ENCODE measurements at regions not wholly inside any gene's neighbourhood (a gene's known extent, or its start where the extent isn't known, plus 50 kb on each side); places are given as distances from the start of the nearest gene placed in this dataset.

- ChIA-PET CTCF (ENCODE audit: low intra/inter-chr PET ratio, low total read pairs) (no interaction called here), POLR2A (no interaction called here)
- DNase-seq (ENCODE audit: low spot score) = no peak
- Histone ChIP-seq H2AFZ (ENCODE audit: low read length) (no peak overlapping the region), H3K27ac (ENCODE audit: extremely low read length, insufficient read depth, low read length) (no peak overlapping the region), H4K20me1 (ENCODE audit: insufficient read depth, low read length) (no peaks in the 10 kb centered on the region), H3K4me1 (ENCODE audit: insufficient read depth, low read length) (peaks cover 27% of the 10 kb centered on the region), H3K9ac (ENCODE audit: insufficient read depth, low read depth, low read length) (no peak overlapping the region), H3K9me3 (ENCODE audit: low read length) (no peaks in the 10 kb centered on the region), H3K27me3 (ENCODE audit: control insufficient read depth in 1 of 2, insufficient read depth in 2 of 2, low read length in 2 of 2) (no peaks in the 10 kb centered on the region), H3K79me2 (ENCODE audit: insufficient read depth, low read length) (no peaks in the 10 kb centered on the region), H3K4me3 (replicated peaks in 1 of 3; ENCODE audit: insufficient read depth in 1 of 3, low read depth in 2 of 3, low read length in 3 of 3) (no peak overlapping the region), H3K36me3 (replicated peaks in 1 of 2; ENCODE audit: control insufficient read depth in 1 of 2, insufficient read depth in 2 of 2, low read length in 2 of 2) (no peaks in the 10 kb centered on the region), H3K4me2 (ENCODE audit: low read depth, low read length) (no peak overlapping the region)
- TF ChIP-seq ZNF343 (CRISPR knock-in tag; IDR thresholded peaks at IDR 0.05) (no peak), ZNF567 (CRISPR knock-in tag; IDR thresholded peaks at IDR 0.05; ENCODE audit: borderline replicate concordance) (no peak), KAT2B (IDR thresholded peaks at IDR 0.05; ENCODE audit: borderline replicate concordance, low read depth, low read length) (no peak), MXD1 (CRISPR knock-in tag; IDR thresholded peaks at IDR 0.05) (no peak), FOXA1 (IDR thresholded peaks at IDR 0.05) (no peak), FOXA1 (CRISPR knock-in tag; IDR thresholded peaks at IDR 0.05) (no peak), ZKSCAN1 (IDR thresholded peaks at IDR 0.05; ENCODE audit: low read length) (no peak), RFX3 (CRISPR knock-in tag; IDR thresholded peaks at IDR 0.05) (no peak), SYNCRIP (IDR thresholded peaks at IDR 0.05; ENCODE audit: insufficient read depth, low read depth, low read length) (no peak), HOXA5 (CRISPR knock-in tag; IDR thresholded peaks at IDR 0.05) (no peak), SNAPC2 (CRISPR knock-in tag; IDR thresholded peaks at IDR 0.05) (no peak)
- TF ChIP-seq, protein P1, sequence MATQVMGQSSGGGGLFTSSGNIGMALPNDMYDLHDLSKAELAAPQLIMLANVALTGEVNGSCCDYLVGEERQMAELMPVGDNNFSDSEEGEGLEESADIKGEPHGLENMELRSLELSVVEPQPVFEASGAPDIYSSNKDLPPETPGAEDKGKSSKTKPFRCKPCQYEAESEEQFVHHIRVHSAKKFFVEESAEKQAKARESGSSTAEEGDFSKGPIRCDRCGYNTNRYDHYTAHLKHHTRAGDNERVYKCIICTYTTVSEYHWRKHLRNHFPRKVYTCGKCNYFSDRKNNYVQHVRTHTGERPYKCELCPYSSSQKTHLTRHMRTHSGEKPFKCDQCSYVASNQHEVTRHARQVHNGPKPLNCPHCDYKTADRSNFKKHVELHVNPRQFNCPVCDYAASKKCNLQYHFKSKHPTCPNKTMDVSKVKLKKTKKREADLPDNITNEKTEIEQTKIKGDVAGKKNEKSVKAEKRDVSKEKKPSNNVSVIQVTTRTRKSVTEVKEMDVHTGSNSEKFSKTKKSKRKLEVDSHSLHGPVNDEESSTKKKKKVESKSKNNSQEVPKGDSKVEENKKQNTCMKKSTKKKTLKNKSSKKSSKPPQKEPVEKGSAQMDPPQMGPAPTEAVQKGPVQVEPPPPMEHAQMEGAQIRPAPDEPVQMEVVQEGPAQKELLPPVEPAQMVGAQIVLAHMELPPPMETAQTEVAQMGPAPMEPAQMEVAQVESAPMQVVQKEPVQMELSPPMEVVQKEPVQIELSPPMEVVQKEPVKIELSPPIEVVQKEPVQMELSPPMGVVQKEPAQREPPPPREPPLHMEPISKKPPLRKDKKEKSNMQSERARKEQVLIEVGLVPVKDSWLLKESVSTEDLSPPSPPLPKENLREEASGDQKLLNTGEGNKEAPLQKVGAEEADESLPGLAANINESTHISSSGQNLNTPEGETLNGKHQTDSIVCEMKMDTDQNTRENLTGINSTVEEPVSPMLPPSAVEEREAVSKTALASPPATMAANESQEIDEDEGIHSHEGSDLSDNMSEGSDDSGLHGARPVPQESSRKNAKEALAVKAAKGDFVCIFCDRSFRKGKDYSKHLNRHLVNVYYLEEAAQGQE (IDR thresholded peaks at IDR 0.05; ENCODE audit: borderline replicate concordance in 1 of 2, low read depth in 1 of 2, low read length in 2 of 2) = no peak
- no peak for FAIRE-seq
- no peak for ATAC-seq
- in situ Hi-C loops (cut with HindIII; ENCODE audit: extremely low pct_ligation_motif_present, low pct_unique_long_range_greater_than_20kb) = no loop called here
- 54% methylated on average over 2 of the region's 2 CpGs for WGBS (ENCODE audit: low lambda C conversion rate)
- intact Hi-C loops (cut with micrococcal nuclease; ENCODE audit: unreplicated experiment) = loop anchor here (5.0 to 10.0 kb wide), 3 partner anchors 200 to 507 kb away; no protein-coding TSS in a partner anchor
- BruUV-seq (replicated peaks) = no TSS peak
These were observed 113.0 kb upstream of the LNX1 start for GRCh38 chr4:53704329-53704728.
